K562 (cell line): ENCODE measurements at regions not wholly inside any gene's neighbourhood (a gene's known extent, or its start where the extent isn't known, plus 50 kb on each side); places are given as distances from the start of the nearest gene placed in this dataset.

Source experiments
- ATAC-seq: fragments of 200-7000 bp; cut with Tn5 transposase; 3 replicates; pipeline ENCODE4 v1.9.1; 2020; ENCODE audit warnings: moderate library complexity
- BruUV-seq: library from RNA; stranded (reverse); fragments of 400-500 nt; replicated peaks from 2 replicates; lab custom pipeline; 2021; lab: Mats Ljungman, UMichigan
- CTCF ChIA-PET: fragments of 300-600 bp; formaldehyde crosslinking; extraction: SDS; loops from one replicate; lab custom pipeline; 2021; ENCODE audit warnings: low intra/inter-chr PET ratio; lab: Yijun Ruan, JAX
- POLR2A ChIA-PET: fragments of 300-600, 350-650 bp; sonication (Branson Sonifier 250); formaldehyde crosslinking; extraction: SDS; loops from one replicate; lab custom pipeline; 2021; ENCODE audit warnings: antibody characterized with exemption, inconsistent platforms; lab: Yijun Ruan, JAX
- DNase-seq, 4 experiments: peaks; one replicate each; pipeline versions ENCODE4 v3.0.0 to v3.0.0-alpha.2; 2011 to 2018; ENCODE audit warnings: low spot score in 3 of 4, mixed read lengths in 3 of 4; ENCODE audit errors: extremely low read depth in 1 of 4
- FAIRE-seq: peaks from 2 replicates; lab custom pipeline; 2011; peaks lifted over from hg19 to GRCh38; lab: Jason Lieb, UNC
- H2AFZ ChIP-seq: 2 replicates; pipeline ENCODE4 v1.6.0; 2011; ENCODE audit warnings: low read depth, low read length, control low read depth, inconsistent platforms
- H3K27ac ChIP-seq: fragments of 200-600 bp; 3 replicates; pipeline ENCODE4 v1.8.0; 2011; ENCODE audit warnings: low read depth, mild to moderate bottlenecking, control low read depth, inconsistent platforms, low read length, moderate library complexity, mixed read lengths; ENCODE audit errors: extremely low read depth
- H3K27me3 ChIP-seq, 2 experiments: fragments of 300-600 bp in 1 of 2; 2 replicates in 1 of 2; 3 replicates in 1 of 2; pipeline versions ENCODE4 v1.6.0 to v1.8.0; 2011; ENCODE audit warnings: inconsistent platforms in 2 of 2, low read length in 2 of 2, mild to moderate bottlenecking in 1 of 2, mixed read lengths in 1 of 2, moderate library complexity in 1 of 2; ENCODE audit not compliant: control insufficient read depth in 2 of 2, insufficient read depth in 2 of 2
- H3K36me3 ChIP-seq: fragments of 300-600 bp; 3 replicates; pipeline ENCODE4 v1.8.0; 2011; ENCODE audit warnings: mild to moderate bottlenecking, low read length, inconsistent platforms; ENCODE audit not compliant: control insufficient read depth, insufficient read depth
- H3K4me1 ChIP-seq, 2 experiments: fragments of 200-600 bp in 1 of 2; replicated peaks in 1 of 2; 2 replicates in 1 of 2; 3 replicates in 1 of 2; pipeline versions ENCODE4 v1.5.1 to v1.8.0; 2011; ENCODE audit warnings: inconsistent platforms in 2 of 2, low read length in 2 of 2, mild to moderate bottlenecking in 1 of 2, mixed read lengths in 1 of 2, moderate library complexity in 1 of 2; ENCODE audit not compliant: control insufficient read depth in 2 of 2, insufficient read depth in 2 of 2
- H3K4me2 ChIP-seq: 2 replicates; pipeline ENCODE4 v1.6.1; 2011; ENCODE audit warnings: low read length, control low read depth, inconsistent platforms, mixed read lengths; ENCODE audit not compliant: insufficient read depth
- H3K4me3 ChIP-seq: fragments of 200-600 bp; sonication (generic), shearing (Covaris generic); 2 replicates; pipeline ENCODE4 v1.5.1; 2016; ENCODE audit warnings: control low read depth, inconsistent platforms
- H3K79me2 ChIP-seq: fragments of 200-600 bp; 3 replicates; pipeline ENCODE4 v1.8.0; 2011; ENCODE audit warnings: low read length, inconsistent platforms; ENCODE audit not compliant: control insufficient read depth, insufficient read depth
- H3K9ac ChIP-seq, 2 experiments: 2 replicates each; pipeline versions ENCODE4 v1.6.0 to v1.6.1; 2011; ENCODE audit warnings: low read depth in 2 of 2, low read length in 2 of 2, control low read depth in 1 of 2, inconsistent platforms in 1 of 2, mild to moderate bottlenecking in 1 of 2, mixed read lengths in 1 of 2; ENCODE audit not compliant: insufficient read depth in 1 of 2
- H3K9me1 ChIP-seq: one replicate; pipeline ENCODE4 v1.6.0; 2011; ENCODE audit warnings: inconsistent platforms, mild to moderate bottlenecking, low read length, moderate library complexity; ENCODE audit not compliant: control insufficient read depth, insufficient read depth
- H3K9me3 ChIP-seq: replicated peaks from 2 replicates; pipeline ENCODE4 v1.5.1; 2011; ENCODE audit warnings: low read depth, low read length, inconsistent platforms; ENCODE audit not compliant: control insufficient read depth, insufficient read depth
- H4K20me1 ChIP-seq: replicated peaks from 2 replicates; pipeline ENCODE4 v1.6.1; 2011; ENCODE audit warnings: low read length, inconsistent platforms, mixed read lengths; ENCODE audit not compliant: control insufficient read depth, insufficient read depth
- ARHGAP35 ChIP-seq: fragments of 450-650 bp; IDR thresholded peaks from 2 replicates; pipeline ENCODE4 v1.6.1; 2018; ENCODE audit not compliant: partially characterized antibody
- CREB3 ChIP-seq: fragments of 450-650 bp; conservative IDR thresholded peaks from 2 replicates; pipeline ENCODE4 v1.6.1; 2016; ENCODE audit warnings: missing genetic modification characterization, low read depth, mild to moderate bottlenecking, missing compliant biosample characterization, moderate library complexity
- CUX1 ChIP-seq: fragments of 200-800 bp; sonication (Bioruptor generic); IDR thresholded peaks from 2 replicates; pipeline ENCODE4 v1.6.1; 2016; ENCODE audit warnings: missing genetic modification characterization, missing compliant biosample characterization
- FOSL1 ChIP-seq: fragments of 200-800 bp; sonication (Bioruptor generic); conservative IDR thresholded peaks from 2 replicates; pipeline ENCODE4 v1.6.1; 2016; ENCODE audit warnings: missing genetic modification characterization, missing compliant biosample characterization
- KLF6 ChIP-seq: fragments of 250-450 bp; sonication (Bioruptor Pico); IDR thresholded peaks from 2 replicates; pipeline ENCODE4 v1.4.0; 2020; ENCODE audit warnings: mild to moderate bottlenecking, moderate library complexity, borderline replicate concordance
- PHB ChIP-seq: fragments of 250-450 bp; sonication (Bioruptor Pico); IDR thresholded peaks from 2 replicates; pipeline ENCODE4 v1.5.0; 2021
- SMARCA4 ChIP-seq: fragments of 450-650 bp; IDR thresholded peaks from 2 replicates; pipeline ENCODE4 v1.6.1; 2016
- STAG1 ChIP-seq: sonication (generic); formaldehyde crosslinking; IDR thresholded peaks from 2 replicates; pipeline ENCODE4 v1.5.0; 2020; ENCODE audit warnings: missing genetic modification reagents, borderline replicate concordance
- TAL1 ChIP-seq: fragments of 450-650 bp; IDR thresholded peaks from 2 replicates; pipeline ENCODE4 v1.6.1; 2016; ENCODE audit warnings: mild to moderate bottlenecking
- ZC3H11A ChIP-seq: IDR thresholded peaks from 2 replicates; pipeline ENCODE4 v1.6.1; 2012; ENCODE audit warnings: low read depth, low read length, improper control_type of control experiment
- ZKSCAN1 ChIP-seq: fragments of 150-350 bp; IDR thresholded peaks from 2 replicates; pipeline ENCODE4 v1.6.1; 2016; ENCODE audit warnings: low read depth, low read length
- ZNF551 ChIP-seq: fragments of 250-450 bp; sonication (Bioruptor Pico); IDR thresholded peaks from 2 replicates; pipeline ENCODE4 v1.5.0; 2021; ENCODE audit warnings: mild to moderate bottlenecking, moderate library complexity
- ZNF589 ChIP-seq: fragments of 200-800 bp; sonication (Bioruptor generic); IDR thresholded peaks from 2 replicates; pipeline ENCODE4 v1.6.1; 2016; ENCODE audit warnings: low read depth, missing genetic modification characterization, missing compliant biosample characterization
- WGBS: fragments of 100-300 bp; shearing (Covaris generic); methylation state at CpG from one replicate; pipeline ENCODE4 v1.1.6; 2016; ENCODE audit warnings: low coverage, mixed read lengths; ENCODE audit not compliant: insufficient coverage; ENCODE audit errors: missing lambda C conversion rate; 5-methylcytosine and 5-hydroxymethylcytosine counted together
- in situ Hi-C: fragments of 300-500 bp; cut with MboI; formaldehyde crosslinking; loops from 4 replicates; pipeline ENCODE4 v1.15.0; 2018; ENCODE audit warnings: inconsistent platforms, mixed read lengths
- intact Hi-C: fragments of 100-400 bp; cut with micrococcal nuclease; formaldehyde crosslinking; loops from 2 replicates; pipeline ENCODE4 v1.14.2; 2022

- ATAC-seq: no peak
- WGBS: 0% methylated on average over 1 of the region's 1 CpG
- no peak for FAIRE-seq
- Histone ChIP-seq H3K36me3 (no peaks in the 10 kb centered on the region), H3K4me3 (no peak overlapping the region), H3K4me1 (no peaks in the 10 kb centered on the region), H2AFZ (no peak overlapping the region), H3K79me2 (no peaks in the 10 kb centered on the region), H4K20me1 (no peaks in the 10 kb centered on the region), H3K9me1 (no peaks in the 10 kb centered on the region), H3K27me3 (no peaks in the 10 kb centered on the region), H3K27ac (no peak overlapping the region), H3K9ac (no peak overlapping the region), H3K4me2 (no peak overlapping the region), H3K9me3 (no peaks in the 10 kb centered on the region)
- no TSS peak for BruUV-seq
- ChIA-PET CTCF (no interaction called here), POLR2A (no interaction called here)
- TF ChIP-seq ZNF551 (CRISPR knock-in tag): no peak
- TF ChIP-seq PHB (CRISPR knock-in tag): no peak
- TF ChIP-seq STAG1: no peak
- no peak for TF ChIP-seq KLF6 (CRISPR knock-in tag)
- TF ChIP-seq TAL1: no peak
- intact Hi-C loops (no loop called here), in situ Hi-C loops (no loop called here)
- DNase-seq: no peak
Measured at GRCh38 chrX:35288657-35289056, 346.1 kb downstream of the FAM47B start.

- POLR2A ChIA-PET: no interaction called here
- Histone ChIP-seq H3K79me2 (no peaks in the 10 kb centered on the region), H3K27ac (no peak overlapping the region), H3K4me2 (no peak overlapping the region), H3K9ac (no peak overlapping the region), H4K20me1 (no peaks in the 10 kb centered on the region), H3K36me3 (no peaks in the 10 kb centered on the region), H3K9me1 (no peaks in the 10 kb centered on the region), H3K9me3 (no peaks in the 10 kb centered on the region), H3K27me3 (no peaks in the 10 kb centered on the region), H3K4me3 (no peak overlapping the region), H2AFZ (no peak overlapping the region), H3K4me1 (no peaks in the 10 kb centered on the region)
- BruUV-seq: no TSS peak
- intact Hi-C loops: no loop called here
- CTCF ChIA-PET: no interaction called here
- no peak for FAIRE-seq
- WGBS: 0% methylated on average over 2 of the region's 2 CpGs
- no peak for DNase-seq
- in situ Hi-C loops: no loop called here
- ATAC-seq: no peak
- TF ChIP-seq ARHGAP35: no peak
- TF ChIP-seq CUX1 (CRISPR knock-in tag): no peak
- no peak for TF ChIP-seq ZKSCAN1
- TF ChIP-seq FOSL1 (tag): no peak
- no peak for TF ChIP-seq SMARCA4
- no peak for TF ChIP-seq ZNF589
- TF ChIP-seq ZC3H11A: no peak
- TF ChIP-seq CREB3 (tag): no peak
Measured at GRCh38 chrX:35289952-35290351, 347.4 kb downstream of the FAM47B start.
